HG03060 (cell line): ENCODE measurements at regions not wholly inside any gene's neighbourhood (a gene's known extent, or its start where the extent isn't known, plus 50 kb on each side); places are given as distances from the start of the nearest gene placed in this dataset.

Source experiments
- ATAC-seq: cut with Tn5 transposase; IDR thresholded peaks from one replicate; pipeline ENCODE4 v1.9.1; 2021; ENCODE audit warnings: low read depth, moderate number of reproducible peaks; ENCODE audit not compliant: unreplicated experiment

DNA sequence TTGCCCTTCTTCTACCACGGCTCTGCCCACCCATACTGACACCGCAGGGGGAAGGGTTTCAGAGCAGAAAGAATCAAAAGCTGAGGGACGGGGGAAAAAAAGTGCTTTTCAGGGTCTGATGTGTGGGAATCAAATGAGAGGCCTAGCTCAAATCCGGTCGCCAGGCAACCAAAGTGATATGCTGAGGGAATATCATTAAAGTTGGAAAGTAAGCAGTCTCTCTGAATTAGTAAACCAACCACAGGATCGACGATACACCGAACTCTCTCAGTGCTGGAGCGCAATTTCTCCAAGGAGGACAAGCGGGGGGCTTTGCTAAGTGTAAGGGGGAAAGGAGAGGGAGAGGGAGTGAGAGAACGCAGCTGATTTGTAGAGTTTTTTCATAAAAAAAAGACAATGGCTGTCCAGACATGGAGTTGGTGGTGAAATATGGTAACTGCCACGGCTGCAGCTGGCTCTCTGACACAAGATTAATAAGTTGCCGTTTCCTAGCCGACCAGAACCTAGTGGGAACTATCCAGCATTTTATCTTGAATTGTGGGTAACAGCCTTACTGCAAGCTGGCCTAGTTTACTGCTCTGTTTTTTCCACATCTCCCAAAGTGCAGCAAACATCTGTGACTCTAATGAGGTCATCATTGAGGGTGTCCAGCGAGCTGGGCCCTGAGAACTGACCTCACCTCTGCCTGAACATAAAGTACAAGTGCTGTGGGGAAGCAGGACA lies 530.2 kb downstream of the SOX2 start:
- no peak for ATAC-seq

DNA sequence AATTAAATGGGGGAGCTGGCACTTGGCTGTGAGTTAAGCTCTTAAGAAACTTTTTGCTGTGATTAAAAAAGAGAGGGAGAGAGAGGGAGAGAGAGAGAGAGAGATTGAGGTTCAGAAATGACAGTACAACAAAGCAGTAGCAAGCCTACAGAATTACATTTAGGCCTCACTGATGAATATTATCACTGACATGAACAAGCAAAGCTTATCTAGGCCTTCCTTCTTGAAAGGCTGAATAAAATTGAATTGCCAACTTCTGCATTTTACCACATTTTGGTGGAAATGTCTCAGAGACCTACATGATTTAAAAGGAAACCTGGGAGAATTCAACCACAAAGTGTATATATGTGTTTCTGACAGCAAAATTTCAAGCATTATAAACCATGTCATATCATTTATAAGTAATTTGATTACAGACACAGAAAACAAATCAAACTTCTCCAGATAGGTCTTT lies 530.8 kb downstream of the SOX2 start:
- no peak for ATAC-seq

DNA sequence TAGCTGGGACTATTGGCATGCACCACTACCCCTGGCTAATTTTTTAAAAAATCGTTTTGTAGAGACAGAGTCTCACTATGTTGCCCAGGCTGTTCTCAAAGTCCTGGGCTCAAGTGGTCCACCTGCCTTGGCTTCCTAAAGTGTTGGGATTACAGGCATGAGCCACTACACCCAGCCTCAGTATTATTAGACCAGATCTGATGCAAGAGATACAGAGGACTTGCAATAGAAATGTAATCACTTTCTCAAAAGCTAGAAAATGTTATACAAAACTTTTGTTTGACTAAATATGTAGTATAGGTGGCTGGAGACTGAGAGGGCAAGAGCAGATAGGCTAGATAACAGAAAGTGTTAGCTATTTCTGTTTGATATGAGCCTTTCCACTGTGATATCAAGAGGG lies 531.9 kb downstream of the SOX2 start:
- no peak for ATAC-seq

DNA sequence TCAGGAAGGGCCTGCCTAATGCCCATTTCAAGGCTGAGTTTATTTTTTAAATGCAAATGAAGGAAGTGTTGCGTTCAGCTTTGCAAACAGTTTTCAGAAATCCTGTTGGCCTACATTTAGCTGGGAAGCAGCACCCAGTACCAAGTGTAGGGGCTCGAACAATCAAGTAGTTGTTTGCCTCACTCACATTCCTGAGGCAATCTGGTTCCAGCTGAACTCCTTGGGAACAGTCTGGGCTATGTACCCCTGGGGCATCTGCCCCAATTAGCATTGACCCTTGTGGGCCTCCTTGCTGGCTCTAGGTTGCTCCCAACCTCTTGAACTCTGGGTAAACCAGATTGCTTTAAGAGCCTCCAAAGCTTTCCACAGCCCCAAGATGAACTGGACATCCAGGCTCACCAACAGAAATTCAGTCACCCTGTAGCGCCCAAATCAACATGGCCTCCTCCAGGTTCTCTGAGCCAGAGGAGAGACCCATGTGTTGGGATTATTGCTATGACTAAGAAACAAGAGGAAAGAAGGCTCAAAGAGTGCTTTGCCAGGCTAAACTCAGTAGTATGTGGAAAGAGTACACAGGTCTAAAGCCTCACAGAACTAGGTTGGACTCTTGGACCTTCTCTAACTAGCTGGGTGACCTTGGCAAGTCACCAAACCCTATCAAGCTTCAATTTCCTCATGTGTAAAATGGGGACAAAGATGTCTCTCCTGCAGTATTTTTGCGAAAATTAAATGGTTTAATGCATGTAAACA lies 532.7 kb downstream of the SOX2 start:
- no peak for ATAC-seq

DNA sequence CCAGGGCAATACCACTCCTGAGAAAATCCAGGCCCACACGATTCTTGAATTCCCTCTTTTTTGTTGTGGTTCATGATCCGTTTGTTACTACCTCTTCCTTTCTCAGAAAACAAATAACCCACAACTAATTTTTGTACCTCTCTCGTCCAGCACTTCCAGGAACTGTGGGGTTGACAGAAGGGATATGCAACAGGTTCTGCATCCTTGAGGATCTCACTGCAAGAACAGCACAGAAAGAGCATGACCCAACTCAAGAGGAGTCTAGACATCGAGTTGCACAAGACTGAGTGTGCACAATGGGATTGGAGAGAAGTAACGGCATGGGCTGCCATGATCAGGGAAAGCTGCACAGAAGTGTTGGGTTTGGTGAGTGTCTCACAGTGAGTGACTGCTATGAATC lies 533.3 kb downstream of the SOX2 start:
- ATAC-seq, result no peak

DNA sequence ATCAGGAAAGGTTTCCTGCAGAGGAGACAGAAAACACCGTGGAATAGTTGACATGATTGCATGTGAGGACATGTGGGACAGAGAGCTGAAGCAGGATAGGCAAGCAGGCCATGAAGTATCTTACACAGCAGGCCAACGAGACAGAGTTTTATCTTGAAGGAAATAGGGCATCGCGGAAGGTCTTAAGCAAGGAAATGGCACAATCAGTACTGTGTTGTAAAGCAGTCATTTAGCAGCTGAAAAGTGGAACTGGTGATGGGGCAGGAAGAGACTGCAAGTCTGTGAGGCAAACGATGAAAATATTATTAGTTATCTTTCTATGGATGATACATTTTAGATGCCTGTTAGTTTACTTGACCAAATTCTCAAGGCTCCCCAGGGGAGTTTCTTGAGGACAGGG lies 535.1 kb downstream of the SOX2 start:
- no peak for ATAC-seq

DNA sequence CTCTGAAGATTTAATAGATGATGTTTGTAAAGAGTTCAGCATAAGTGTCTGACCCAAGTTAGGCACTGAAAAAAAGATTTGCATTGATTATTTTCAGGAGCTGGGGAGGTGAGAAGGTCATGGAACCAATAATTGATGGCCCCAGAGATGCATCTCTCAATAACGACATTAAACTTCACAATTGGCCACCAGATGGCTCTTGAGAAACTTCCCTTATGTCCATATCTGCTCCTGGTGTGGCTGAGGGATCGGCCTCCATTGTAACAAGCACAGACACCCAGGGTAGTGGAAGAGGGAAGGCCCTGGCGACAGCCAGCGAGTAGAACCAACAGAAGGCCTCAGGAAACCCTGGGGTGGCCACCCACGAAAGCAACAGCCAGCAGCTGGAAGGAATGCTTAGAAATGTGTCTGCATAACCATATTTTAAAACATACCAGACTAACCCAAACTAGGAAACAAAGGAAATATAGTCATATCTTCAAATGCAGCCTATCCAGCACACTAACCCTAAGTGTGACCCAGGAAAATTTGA lies 536.7 kb downstream of the SOX2 start:
- no peak for ATAC-seq

DNA sequence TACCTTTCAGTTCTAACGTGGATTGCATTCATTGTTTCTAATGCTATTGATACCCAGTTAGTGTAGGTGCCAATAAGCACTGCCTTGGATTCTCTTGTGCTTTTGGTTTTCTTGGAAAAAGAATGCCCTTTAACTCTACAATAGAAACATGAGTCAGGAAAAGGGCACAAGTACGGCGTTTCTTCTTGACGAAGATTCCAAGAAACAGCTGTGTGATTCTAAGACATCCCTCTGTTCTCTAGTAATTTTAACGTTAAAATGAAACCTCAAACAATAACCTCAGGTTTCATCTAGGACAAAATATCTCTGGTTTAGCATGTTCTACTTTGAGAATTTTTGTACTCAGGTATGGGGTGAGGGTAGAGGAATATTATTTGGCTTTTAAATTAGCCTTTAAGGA lies 540.5 kb upstream of the ATP11B start:
- ATAC-seq, result no peak

DNA sequence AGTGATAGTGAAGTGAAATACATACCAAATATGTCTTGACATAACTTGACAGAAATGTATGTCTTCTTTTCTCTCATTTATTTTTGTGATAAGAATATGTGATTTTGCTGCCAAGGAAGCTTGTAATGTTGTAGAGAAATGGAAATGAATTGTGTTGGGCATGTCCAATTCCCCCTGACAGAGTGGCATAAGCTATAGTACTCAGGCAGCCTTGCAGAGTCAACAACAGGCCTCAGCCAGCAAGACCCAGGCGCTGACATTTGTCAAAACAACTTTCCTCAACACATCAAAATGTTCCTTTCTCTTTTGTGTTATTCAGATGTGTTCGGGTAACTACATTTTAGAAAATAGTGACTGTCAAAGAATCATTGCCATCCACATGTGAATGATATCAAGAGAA lies 538.1 kb upstream of the ATP11B start:
- ATAC-seq, result no peak

DNA sequence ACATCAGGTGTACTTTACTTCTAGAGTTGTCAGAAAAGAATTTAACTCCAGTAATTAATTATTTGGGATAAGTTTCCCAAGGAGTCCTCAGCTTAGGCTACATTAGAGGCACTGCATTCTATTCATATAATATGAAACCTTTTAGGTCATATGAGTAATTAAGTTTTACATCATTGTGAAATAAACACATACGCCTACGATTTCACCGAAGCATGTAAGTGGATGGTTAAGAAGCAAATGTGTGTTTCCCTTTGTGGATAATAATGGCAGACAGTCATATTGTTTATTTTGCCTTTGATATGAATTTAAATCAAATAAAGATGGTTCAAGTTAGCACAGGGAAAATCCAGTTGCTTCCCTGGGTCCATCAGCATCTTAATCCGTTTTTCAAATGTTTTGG lies 535.9 kb upstream of the ATP11B start:
- no peak for ATAC-seq

DNA sequence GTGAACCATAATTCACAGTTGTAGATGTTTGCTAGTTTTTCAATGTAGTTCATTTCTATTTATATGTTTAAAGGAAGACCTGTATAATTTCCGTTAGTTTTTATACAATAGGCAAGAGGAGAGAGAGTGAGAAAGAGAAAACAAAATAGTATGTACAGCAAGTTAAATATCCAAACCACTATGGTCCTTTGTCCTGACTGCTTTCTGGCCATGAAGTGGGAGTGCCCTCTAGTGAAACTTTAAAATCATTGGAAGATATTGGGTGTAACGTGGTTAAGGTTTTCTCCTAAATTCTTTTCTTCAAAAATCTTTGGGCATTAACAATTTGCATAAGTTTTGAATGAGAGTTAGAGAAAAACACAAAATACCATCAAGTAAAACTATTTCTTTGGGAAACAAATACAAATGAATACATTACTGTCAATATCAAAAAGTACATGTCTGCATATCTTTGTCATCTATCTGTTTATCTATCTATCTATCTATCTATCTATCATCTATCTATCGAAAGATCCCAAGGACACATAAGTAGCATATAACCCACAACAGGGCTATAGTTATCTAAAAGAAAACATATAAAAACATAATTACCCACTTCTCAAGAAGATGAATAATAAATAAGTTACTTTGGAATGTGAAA lies 534.6 kb upstream of the ATP11B start:
- ATAC-seq, result no peak

DNA sequence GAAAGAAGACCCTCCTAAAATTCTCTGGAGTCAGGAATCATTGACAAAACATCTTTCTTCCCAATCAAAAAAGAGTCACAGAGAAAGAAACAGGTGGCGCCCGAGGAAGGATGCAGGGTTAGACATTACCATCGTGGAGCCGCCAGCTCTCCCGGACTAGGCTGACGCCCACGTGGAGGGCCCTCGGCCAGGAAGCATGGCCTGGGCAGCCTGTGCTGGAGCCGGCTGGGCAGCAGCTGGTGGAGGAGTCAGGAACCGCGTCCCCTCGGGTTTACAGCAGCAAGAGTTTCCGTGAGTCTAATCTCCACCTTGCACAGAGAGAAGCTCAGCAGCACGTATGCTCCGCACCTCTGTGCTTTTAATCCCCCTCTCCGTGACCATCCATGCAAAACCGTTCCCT lies 533.7 kb upstream of the ATP11B start:
- no peak for ATAC-seq

DNA sequence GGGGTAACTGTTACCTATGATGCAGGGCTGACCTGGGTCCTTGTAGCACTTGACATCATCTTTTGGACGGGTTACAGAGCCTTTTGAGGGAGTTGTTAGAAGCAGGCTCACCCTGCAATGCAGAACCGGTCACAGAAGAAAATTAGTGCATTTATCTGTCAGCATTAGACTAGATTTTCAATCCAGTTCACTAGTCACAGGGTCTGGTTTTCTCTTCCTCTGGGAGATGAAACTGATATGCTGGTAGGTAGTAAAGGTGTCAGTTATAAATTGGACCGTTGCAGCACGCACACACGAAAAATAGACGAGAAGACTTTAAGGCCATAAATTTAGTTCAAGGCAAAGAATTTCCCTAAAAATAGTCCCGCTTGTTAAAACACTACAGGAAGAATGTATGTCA lies 532.3 kb upstream of the ATP11B start:
- ATAC-seq, result no peak

DNA sequence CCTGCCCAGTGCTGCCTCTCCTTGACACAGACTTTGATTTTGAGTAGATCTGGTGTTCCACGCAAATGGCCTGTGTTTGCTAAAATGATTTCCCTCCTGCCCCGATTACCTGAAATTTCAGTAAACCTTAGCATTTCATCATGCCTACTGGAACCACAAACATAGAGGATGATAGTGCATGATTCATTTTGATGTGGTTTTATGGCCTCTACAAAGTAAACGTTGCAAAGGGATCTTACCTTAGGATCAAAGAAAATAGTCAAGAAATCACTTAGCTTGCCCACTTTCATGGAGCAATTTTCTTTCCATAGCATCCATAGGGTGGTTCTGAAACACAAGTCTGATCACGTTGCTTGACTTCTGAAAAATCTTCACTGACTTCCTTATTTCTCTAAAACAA lies 524.6 kb upstream of the ATP11B start:
- ATAC-seq, result no peak

DNA sequence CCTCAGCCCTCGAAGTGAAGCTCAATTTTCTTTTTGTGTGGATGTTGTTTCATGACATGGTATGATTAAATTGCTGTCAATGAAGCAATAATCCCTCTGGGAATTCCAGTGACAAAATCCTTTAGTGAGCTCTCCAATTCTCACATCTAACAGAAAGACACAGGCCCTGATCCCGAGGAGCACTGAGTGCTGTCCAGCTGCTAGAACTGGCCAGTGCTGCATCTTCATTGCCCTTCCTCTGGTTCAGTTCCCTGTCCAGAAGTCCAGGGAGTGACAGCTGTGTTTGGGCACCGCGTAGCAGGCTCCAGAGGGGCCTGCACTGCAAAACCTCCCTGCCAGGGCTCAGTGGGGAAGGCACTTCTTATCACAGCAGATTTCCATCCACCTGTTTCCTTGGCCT lies 516.8 kb upstream of the ATP11B start:
- no peak for ATAC-seq

DNA sequence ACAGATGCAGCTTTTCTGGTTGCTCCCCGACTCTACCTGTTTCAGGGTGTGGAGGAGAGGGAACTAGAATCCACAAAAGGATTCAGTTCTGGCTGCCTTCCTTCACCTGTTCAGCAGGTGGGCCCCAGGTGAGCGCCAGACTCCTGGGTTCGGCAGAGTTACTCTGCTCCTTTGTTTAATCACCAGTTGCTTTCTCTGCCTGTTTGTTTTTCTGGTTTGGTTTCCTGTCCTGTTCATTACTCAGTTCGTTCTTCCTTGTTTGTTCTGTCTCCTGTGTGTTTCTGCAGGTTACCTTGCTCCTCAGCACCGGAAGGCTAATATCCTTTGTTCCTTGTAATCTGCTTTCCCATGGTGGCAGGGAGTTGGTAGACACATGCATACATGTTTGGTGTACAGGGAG lies 508.5 kb upstream of the ATP11B start:
- no peak for ATAC-seq

DNA sequence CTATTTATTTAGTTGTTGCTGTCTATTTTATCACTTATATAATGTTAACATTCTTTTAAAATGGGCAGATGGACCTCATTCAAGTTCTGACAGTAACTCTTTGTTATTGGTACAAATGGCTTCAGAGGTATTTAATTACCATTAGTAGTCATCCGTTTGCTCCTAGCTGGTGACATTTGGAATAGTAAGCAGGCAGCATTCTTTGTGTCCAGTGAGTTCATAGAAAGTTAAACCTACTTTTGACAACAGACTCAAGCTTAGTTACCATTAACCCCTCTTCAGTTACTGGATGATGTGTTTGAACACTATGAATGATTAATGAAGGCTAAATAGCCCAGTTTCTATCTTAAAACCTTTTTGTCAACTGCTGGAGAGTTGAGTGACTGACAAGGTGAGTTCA lies 500.7 kb upstream of the ATP11B start:
- ATAC-seq, result no peak

DNA sequence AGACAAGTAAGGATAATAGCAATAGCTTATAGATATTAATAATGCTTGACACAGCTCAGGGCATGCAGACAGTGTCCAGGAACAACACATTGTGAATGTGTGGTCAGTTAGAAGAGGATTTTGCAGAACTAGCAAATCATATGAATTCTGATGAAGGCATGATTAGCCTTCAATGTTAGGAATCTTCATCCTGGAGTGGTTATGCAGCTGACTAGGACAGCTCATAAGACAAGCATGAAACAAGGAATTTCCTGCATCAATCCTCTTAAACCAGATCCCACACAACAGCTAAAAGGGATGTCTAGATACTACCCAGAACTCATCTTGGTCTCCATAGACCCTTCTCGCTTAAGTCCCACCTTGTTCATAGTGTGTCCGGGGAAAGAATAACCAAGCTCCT lies 499.0 kb upstream of the ATP11B start:
- ATAC-seq, result no peak

DNA sequence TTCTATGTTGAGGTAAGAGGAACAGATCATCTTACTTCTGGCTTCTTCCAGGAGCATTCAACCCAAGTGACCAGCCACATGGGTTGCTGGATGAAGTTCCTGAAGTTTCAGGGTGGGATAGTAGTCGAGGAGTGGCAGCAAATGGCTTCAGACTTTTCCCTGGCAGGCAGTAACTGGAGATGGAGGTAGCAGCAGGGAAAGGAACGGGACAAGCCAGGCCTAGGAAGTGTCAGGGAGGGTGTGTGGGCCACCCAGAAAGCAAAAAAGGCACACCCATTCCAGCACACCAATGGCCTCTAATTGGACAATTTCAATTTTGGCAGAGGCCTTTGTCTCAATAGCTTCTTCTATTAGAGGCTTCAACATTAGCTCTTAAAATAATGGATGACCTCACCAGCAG lies 498.6 kb upstream of the ATP11B start:
- no peak for ATAC-seq

DNA sequence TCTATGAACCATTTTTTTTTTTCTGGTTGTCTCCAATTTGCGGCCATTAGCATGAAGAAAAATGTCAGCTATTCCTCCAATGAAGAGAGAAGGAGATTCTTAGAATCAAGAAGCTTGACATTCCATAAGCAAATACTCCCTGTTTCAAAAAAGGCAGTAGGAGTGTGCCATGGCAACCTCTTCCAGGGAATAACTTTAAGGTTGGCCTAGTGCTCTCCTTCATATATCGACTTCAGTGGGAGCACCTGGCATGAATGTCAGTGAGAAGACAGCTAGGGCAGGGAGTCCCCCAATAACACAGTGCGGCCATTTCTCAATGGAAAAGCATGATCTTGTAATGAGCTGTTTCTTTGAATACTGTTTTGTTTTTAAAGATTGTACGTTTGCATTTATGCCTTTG lies 493.0 kb upstream of the ATP11B start:
- ATAC-seq, result no peak

DNA sequence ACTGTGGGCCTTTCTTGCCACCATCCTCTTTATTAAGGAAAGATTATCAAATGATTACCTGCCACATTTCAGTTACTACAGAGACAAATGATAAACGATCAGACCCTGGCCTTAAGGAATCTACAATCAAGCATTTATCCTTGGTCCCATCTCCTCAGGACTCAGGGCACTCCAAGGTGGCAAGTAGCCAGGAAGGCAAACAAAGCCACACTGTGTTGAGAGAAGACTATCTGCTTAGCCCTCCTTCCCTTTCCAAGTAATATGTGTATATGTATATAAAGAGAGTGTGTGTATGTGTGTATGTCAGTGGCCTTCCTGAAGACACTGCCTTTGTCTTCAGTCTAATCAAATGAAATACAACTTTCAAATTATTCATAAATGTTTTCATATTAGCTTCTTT lies 490.1 kb upstream of the ATP11B start:
- ATAC-seq, result no peak
